GM10248 (cell line): ENCODE measurements at regions not wholly inside any gene's neighbourhood (a gene's known extent, or its start where the extent isn't known, plus 50 kb on each side); places are given as distances from the start of the nearest gene placed in this dataset.

Experiments used
- CTCF ChIA-PET: fragments of 300-600 bp; sonication (Branson Sonifier 250); formaldehyde crosslinking; extraction: SDS; loops from one replicate; lab custom pipeline; 2021; ENCODE audit warnings: antibody characterized with exemption; lab: Yijun Ruan, JAX
- POLR2A ChIA-PET: fragments of 350-650 bp; sonication (Branson Sonifier 250); formaldehyde crosslinking; extraction: SDS; loops from one replicate; lab custom pipeline; 2020; ENCODE audit warnings: antibody characterized with exemption; lab: Yijun Ruan, JAX
- DNase-seq: peaks from one replicate; pipeline ENCODE4 v3.0.0; 2012; ENCODE audit errors: extremely low spot score
- CTCF ChIP-seq: IDR thresholded peaks from 2 replicates; pipeline ENCODE4 v1.5.1; 2012; ENCODE audit warnings: mild to moderate bottlenecking, low read depth; ENCODE audit errors: extremely low read depth, missing control alignments, control extremely low read depth

DNA sequence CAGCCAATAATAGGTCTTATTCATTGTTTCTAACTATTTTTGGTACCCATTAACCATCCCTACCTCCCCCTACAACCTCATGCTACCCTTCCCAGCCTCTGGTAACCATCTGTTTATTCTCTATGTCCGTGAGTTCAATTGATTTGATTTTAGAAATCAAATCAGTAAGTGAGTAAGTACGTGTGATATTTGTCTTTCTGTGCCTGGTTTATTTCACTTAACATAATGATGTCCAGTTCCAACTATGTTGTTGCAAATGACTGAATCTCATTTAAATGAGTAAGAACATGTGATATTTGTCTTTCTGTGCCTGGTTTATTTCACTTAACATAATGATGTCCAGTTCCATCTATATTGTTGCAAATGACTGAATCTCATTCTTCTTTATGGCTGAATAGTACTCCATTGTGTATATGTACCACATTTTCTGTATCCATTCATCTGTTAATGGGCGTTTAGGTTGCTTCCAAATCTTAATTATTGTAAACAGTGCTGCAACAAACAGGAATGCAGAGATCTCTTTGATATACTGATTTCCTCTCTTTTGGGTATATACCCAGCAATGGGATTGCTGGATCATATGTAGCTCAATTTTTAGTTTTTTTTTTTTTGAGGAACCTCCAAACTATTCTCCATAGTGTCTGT lies 49.7 kb upstream of the BICC1 start:
- ChIA-PET POLR2A (no interaction called here), CTCF (no interaction called here)
- no peak for TF ChIP-seq CTCF
- no peak for DNase-seq
